ENCODE measurements at regions not wholly inside any gene's neighbourhood (a gene's known extent, or its start where the extent isn't known, plus 50 kb on each side); places are given as distances from the start of the nearest gene placed in this dataset.

DNA sequence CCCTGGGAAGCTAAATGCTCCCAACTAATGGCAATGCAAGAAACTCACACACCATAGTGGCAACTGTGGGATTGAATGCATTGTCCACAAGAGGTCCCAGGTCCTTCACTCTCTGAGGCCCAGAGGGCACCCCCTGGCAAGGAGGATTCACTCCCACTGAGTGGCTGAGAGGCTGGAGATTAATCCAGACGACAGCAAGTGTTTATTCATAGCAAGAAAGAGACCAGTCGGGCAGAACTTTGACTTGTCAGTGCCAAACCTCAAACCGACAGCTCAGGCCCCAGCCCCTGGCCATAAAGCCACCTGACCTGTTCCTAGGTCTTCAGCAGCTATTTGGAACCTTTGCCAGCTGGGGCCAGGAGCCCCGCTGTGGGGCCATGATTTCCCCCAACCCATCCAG lies 54.5 kb upstream of the MPEG1 start:
- in situ Hi-C loops (cut with HindIII; ENCODE audit: low pct_ligation_motif_present, low sequenced_read_pairs) = no loop called here
- no peaks in the 10 kb centered on the region for H3K27me3 ChIP-seq (replicated peaks)
- H3K27ac ChIP-seq = no peak overlapping the region
- TF ChIP-seq, protein P1, sequence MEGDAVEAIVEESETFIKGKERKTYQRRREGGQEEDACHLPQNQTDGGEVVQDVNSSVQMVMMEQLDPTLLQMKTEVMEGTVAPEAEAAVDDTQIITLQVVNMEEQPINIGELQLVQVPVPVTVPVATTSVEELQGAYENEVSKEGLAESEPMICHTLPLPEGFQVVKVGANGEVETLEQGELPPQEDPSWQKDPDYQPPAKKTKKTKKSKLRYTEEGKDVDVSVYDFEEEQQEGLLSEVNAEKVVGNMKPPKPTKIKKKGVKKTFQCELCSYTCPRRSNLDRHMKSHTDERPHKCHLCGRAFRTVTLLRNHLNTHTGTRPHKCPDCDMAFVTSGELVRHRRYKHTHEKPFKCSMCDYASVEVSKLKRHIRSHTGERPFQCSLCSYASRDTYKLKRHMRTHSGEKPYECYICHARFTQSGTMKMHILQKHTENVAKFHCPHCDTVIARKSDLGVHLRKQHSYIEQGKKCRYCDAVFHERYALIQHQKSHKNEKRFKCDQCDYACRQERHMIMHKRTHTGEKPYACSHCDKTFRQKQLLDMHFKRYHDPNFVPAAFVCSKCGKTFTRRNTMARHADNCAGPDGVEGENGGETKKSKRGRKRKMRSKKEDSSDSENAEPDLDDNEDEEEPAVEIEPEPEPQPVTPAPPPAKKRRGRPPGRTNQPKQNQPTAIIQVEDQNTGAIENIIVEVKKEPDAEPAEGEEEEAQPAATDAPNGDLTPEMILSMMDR (IDR thresholded peaks at IDR 0.05; ENCODE audit: low read depth, low read length, missing control alignments) = no peak
- DNase-seq = no peak
- H3K4me3 ChIP-seq (ENCODE audit: low read depth, low read length) = no peak overlapping the region
- H3K36me3 ChIP-seq (replicated peaks) = no peaks in the 10 kb centered on the region

DNA sequence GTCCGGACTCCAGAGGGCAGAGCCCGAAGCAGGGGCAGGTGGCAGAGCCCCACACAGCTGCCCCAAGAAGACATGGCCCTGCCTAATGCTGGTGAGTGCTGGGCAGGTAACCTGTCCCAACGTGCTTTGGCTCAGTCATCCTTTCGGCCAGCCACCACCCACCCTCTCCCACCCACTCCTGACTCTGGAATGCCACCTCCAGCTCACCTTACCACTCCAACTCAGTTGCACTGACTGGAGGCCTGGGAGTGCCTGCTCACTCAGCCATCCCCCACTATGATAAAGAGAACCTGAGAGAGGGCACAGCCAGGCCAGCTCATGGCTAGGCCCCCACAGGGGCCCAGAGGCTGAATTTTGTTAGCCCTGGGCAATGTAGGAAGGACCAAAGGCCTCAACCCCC lies 53.8 kb upstream of the MPEG1 start:
- Histone ChIP-seq H3K27me3 (replicated peaks) (no peaks in the 10 kb centered on the region), H3K36me3 (replicated peaks) (no peaks in the 10 kb centered on the region), H3K4me3 (ENCODE audit: low read depth, low read length) (no peak overlapping the region), H3K27ac (no peak overlapping the region)
- TF ChIP-seq, protein P1 (IDR thresholded peaks at IDR 0.05; ENCODE audit: low read depth, low read length, missing control alignments) = no peak
- DNase-seq = no peak
- in situ Hi-C loops (cut with HindIII; ENCODE audit: low pct_ligation_motif_present, low sequenced_read_pairs) = no loop called here

DNA sequence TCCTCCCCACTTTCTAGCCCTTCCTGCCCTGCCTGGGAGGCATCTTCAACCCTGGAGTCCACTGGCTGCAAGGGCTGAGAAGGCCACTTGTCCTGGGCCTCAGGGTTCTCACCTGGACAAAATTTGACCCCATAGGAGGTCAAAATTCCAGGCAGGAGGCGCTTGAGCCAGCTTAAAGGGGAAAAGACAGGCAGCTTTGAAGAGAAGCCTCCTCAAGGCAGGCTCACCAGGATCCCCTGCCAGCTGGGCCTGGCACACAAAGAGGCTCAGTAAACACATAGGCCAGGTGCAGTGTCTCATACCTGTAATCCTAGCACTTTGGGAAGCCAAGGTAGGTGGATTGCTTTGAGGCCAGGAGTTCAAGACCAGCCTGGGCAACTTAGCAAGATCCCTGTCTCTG lies 53.0 kb upstream of the MPEG1 start:
- TF ChIP-seq, protein P1 (IDR thresholded peaks at IDR 0.05; ENCODE audit: low read depth, low read length, missing control alignments) = no peak
- H3K4me3 ChIP-seq (ENCODE audit: low read depth, low read length) = no peak overlapping the region
- no peaks in the 10 kb centered on the region for H3K27me3 ChIP-seq (replicated peaks)
- no peak for DNase-seq
- H3K27ac ChIP-seq = no peak overlapping the region
- H3K36me3 ChIP-seq (replicated peaks) = no peaks in the 10 kb centered on the region
- in situ Hi-C loops (cut with HindIII; ENCODE audit: low pct_ligation_motif_present, low sequenced_read_pairs) = no loop called here

DNA sequence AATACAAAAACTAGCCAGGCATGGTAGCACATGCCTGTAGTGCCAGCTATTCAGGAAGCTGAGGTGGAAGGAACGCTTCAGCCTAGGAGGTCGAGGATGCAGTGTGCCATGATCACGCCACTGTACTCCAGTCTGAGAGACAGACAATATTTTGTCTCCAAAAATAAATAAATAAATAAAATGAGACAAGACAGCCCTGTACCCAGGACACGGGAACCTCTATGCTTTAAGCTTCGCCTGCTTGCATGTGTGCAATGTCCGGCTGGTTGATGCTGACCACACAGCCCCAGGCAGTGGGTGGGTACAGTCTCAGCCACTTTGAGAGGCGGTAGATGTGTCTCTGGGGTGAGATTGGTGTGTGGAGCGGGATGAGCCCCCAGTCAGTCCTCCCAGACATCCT lies 52.0 kb upstream of the MPEG1 start:
- TF ChIP-seq, protein P1 (IDR thresholded peaks at IDR 0.05; ENCODE audit: low read depth, low read length, missing control alignments) = no peak
- no peak overlapping the region for H3K4me3 ChIP-seq (ENCODE audit: low read depth, low read length)
- in situ Hi-C loops (cut with HindIII; ENCODE audit: low pct_ligation_motif_present, low sequenced_read_pairs) = no loop called here
- H3K27ac ChIP-seq = no peak overlapping the region
- H3K36me3 ChIP-seq (replicated peaks) = no peaks in the 10 kb centered on the region
- DNase-seq = no peak
- no peaks in the 10 kb centered on the region for H3K27me3 ChIP-seq (replicated peaks)

DNA sequence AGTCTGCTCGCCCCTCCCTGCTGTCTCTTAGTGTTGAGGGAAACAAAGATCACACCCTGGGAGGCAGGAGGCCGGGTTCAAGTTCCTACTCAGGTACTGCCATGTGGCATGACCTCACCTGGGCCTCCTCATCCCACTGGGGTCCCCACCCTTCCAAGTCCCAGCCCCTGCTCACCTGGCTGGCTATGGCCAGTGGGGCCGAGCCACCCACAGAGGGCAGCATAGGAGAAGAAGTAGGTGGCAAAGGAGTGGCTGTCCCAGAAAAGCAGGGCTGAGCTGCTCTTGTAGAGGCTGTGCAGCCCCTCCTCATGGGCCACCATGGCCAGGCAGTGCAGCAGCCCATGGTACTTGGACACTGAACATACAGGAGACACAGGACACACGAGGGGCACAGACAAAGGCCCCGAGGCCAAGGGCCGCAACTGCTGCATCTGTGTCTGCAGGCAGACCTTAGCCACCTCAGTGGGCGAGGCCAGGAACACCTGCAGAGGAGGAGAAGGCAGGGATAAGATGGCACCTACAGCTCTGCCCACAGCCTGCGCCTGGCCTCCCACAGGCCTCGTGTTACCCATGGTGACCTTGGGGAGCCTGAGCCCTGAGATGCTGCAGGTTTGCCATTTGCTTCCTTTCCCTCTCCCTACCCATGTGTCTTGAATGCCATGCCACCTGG lies 50.6 kb upstream of the MPEG1 start:
- no peak overlapping the region for H3K4me3 ChIP-seq (ENCODE audit: low read depth, low read length)
- no peaks in the 10 kb centered on the region for H3K27me3 ChIP-seq (replicated peaks)
- no peaks in the 10 kb centered on the region for H3K36me3 ChIP-seq (replicated peaks)
- in situ Hi-C loops (cut with HindIII; ENCODE audit: low pct_ligation_motif_present, low sequenced_read_pairs) = no loop called here
- DNase-seq = no peak
- TF ChIP-seq, protein P1 (IDR thresholded peaks at IDR 0.05; ENCODE audit: low read depth, low read length, missing control alignments) = no peak
- no peak overlapping the region for H3K27ac ChIP-seq
